ENCODE measurements at regions not wholly inside any gene's neighbourhood (a gene's known extent, or its start where the extent isn't known, plus 50 kb on each side); places are given as distances from the start of the nearest gene placed in this dataset.

GRCh38 chr15:58329781-58330671 lies 101.8 kb upstream of the LIPC start:
- 68 to 81% (median 73%) methylated on average over 13 of the region's 13 CpGs for WGBS, 4 donors
- intact Hi-C loops (cut with DNase I): no loop called here

GRCh38 chr15:58330741-58331559 lies 100.8 kb upstream of the LIPC start:
- DNase-seq: no peak
- Histone ChIP-seq H3K4me3 (peak overlapping the region in 1 of 4 donors; percentile 15), H3K27ac (peak overlapping the region in 3 of 5 donors; percentile 67 to 96 (median 88)), H3K4me1 (replicated peaks in 1 of 2) (peaks cover 26 to 39% of the 10 kb centered on the region in 2 donors), H3K27me3 (no peaks in the 10 kb centered on the region), H3K9me3 (replicated peaks in 1 of 3) (no peaks in the 10 kb centered on the region), H3K36me3 (replicated peaks in 1 of 2) (no peaks in the 10 kb centered on the region)
- 55 to 72% (median 60%) methylated on average over 7 to 8 of the region's 8 CpGs for WGBS, 4 donors
- intact Hi-C loops (cut with DNase I): no loop called here
- TF ChIP-seq POLR2A (IDR thresholded peaks at IDR 0.05) (no peak), CTCF (IDR thresholded peaks at IDR 0.05) (no peak)

More at GRCh38 chr15:58329781-58330671, 101.8 kb upstream of the LIPC start:
- DNase-seq: peak in 5 of 7 donors; percentile 38 to 50 (median 43)
- H3K27me3 ChIP-seq: no peaks in the 10 kb centered on the region
- TF ChIP-seq CTCF (IDR thresholded peaks at IDR 0.05) (no peak), POLR2A (IDR thresholded peaks at IDR 0.05) (no peak)
- no peaks in the 10 kb centered on the region for H3K9me3 ChIP-seq (replicated peaks in 1 of 3)
- H3K4me3 ChIP-seq: no peak overlapping the region
- no peaks in the 10 kb centered on the region for H3K36me3 ChIP-seq (replicated peaks in 1 of 2)
- H3K4me1 ChIP-seq (replicated peaks in 1 of 2): peaks cover 26 to 39% of the 10 kb centered on the region in 2 donors
- H3K27ac ChIP-seq: peak overlapping the region in 1 of 5 donors; percentile 29

- Histone ChIP-seq H3K4me3 (peak overlapping the region in 1 of 4 donors; percentile 15), H3K27me3 (no peaks in the 10 kb centered on the region), H3K4me1 (replicated peaks in 1 of 2) (peaks cover 26 to 39% of the 10 kb centered on the region in 2 donors), H3K27ac (peak overlapping the region in 4 of 5 donors; percentile 49 to 96 (median 78)), H3K36me3 (replicated peaks in 1 of 2) (no peaks in the 10 kb centered on the region), H3K9me3 (replicated peaks in 1 of 3) (no peaks in the 10 kb centered on the region)
- DNase-seq: no peak
- no peak for TF ChIP-seq POLR2A (IDR thresholded peaks at IDR 0.05)
- no peak for TF ChIP-seq CTCF (IDR thresholded peaks at IDR 0.05)
- 16 to 36% (median 26%) methylated on average over 2 of the region's 2 CpGs for WGBS, 4 donors
- intact Hi-C loops (cut with DNase I): no loop called here
These were observed 100.3 kb upstream of the LIPC start for GRCh38 chr15:58331560-58331912.
